Endothelial cell of umbilical vein (primary cell): ENCODE measurements at regions not wholly inside any gene's neighbourhood (a gene's known extent, or its start where the extent isn't known, plus 50 kb on each side); places are given as distances from the start of the nearest gene placed in this dataset.

Source experiments
- BruUV-seq: library from RNA; stranded (reverse); fragments of 400-500 nt; replicated peaks from 2 replicates; lab custom pipeline; 2021; lab: Mats Ljungman, UMichigan
- CTCF ChIA-PET: fragments of 300-600, 350-600 bp; sonication (Branson Sonifier 250); formaldehyde crosslinking; loops from one replicate; lab custom pipeline; 2021; ENCODE audit warnings: antibody characterized with exemption, inconsistent platforms; lab: Charles Lee
- POLR2A ChIA-PET: fragments of 300-600, 350-600 bp; sonication (Branson Sonifier 250); formaldehyde crosslinking; loops from one replicate; lab custom pipeline; 2021; ENCODE audit warnings: antibody characterized with exemption, inconsistent platforms; lab: Charles Lee
- DNase-seq: peaks from one replicate; pipeline ENCODE4 v3.0.0-alpha.2; 2011; ENCODE audit warnings: low read depth, low spot score
- FAIRE-seq: peaks from 2 replicates; lab custom pipeline; 2011; peaks lifted over from hg19 to GRCh38; lab: Jason Lieb, UNC
- H2AFZ ChIP-seq: 2 replicates; pipeline ENCODE4 v1.6.0; 2012; ENCODE audit warnings: low read depth, low read length, control low read depth, inconsistent platforms
- H3K27ac ChIP-seq: 2 replicates; pipeline ENCODE4 v1.5.1; 2011; ENCODE audit warnings: low read depth, mild to moderate bottlenecking, control low read depth, low read length, moderate library complexity; ENCODE audit not compliant: insufficient read depth
- H3K27me3 ChIP-seq, 2 experiments: 2 replicates each; pipeline versions ENCODE4 v1.6.0 to v1.6.1; 2011; ENCODE audit warnings: low read length in 2 of 2, mixed read lengths in 1 of 2; ENCODE audit not compliant: control insufficient read depth in 2 of 2, insufficient read depth in 2 of 2
- H3K36me3 ChIP-seq, 2 experiments: 2 replicates in 1 of 2; 3 replicates in 1 of 2; pipeline ENCODE4 v1.5.1; 2011; ENCODE audit warnings: low read length in 2 of 2, mild to moderate bottlenecking in 1 of 2, moderate library complexity in 1 of 2; ENCODE audit not compliant: control insufficient read depth in 2 of 2, insufficient read depth in 2 of 2; ENCODE audit errors: extremely low read depth in 1 of 2
- H3K4me1 ChIP-seq: 3 replicates; pipeline ENCODE4 v1.5.1; 2011; ENCODE audit warnings: mild to moderate bottlenecking, low read length; ENCODE audit not compliant: control insufficient read depth, insufficient read depth; ENCODE audit errors: extremely low read depth
- H3K4me2 ChIP-seq: 2 replicates; pipeline ENCODE4 v1.6.1; 2011; ENCODE audit warnings: low read length, control low read depth, mixed read lengths; ENCODE audit not compliant: insufficient read depth
- H3K4me3 ChIP-seq, 3 experiments: fragments of 200-600 bp in 1 of 3; sonication (generic), shearing (Covaris generic) in 1 of 3; replicated peaks in 1 of 3; 2 replicates each; pipeline ENCODE4 v1.5.1; 2011 to 2016; ENCODE audit warnings: control low read depth in 3 of 3, low read length in 3 of 3, mild to moderate bottlenecking in 2 of 3, inconsistent platforms in 1 of 3, low read depth in 1 of 3, moderate library complexity in 1 of 3; ENCODE audit not compliant: insufficient read depth in 1 of 3
- H3K79me2 ChIP-seq: 2 replicates; pipeline ENCODE4 v1.6.0; 2012; ENCODE audit warnings: low read length, inconsistent platforms; ENCODE audit not compliant: control insufficient read depth, insufficient read depth
- H3K9ac ChIP-seq: replicated peaks from 2 replicates; pipeline ENCODE3; 2011; ENCODE audit warnings: low read length, control low read depth; ENCODE audit not compliant: insufficient read depth; ENCODE audit errors: extremely low read depth
- H3K9me1 ChIP-seq: replicated peaks from 3 replicates; pipeline ENCODE4 v1.6.0; 2011; ENCODE audit warnings: mild to moderate bottlenecking, low read length; ENCODE audit not compliant: control insufficient read depth, insufficient read depth; ENCODE audit errors: extremely low read depth
- H3K9me3 ChIP-seq: replicated peaks from 2 replicates; pipeline ENCODE4 v1.5.1; 2012; ENCODE audit warnings: low read length, inconsistent platforms; ENCODE audit not compliant: control insufficient read depth, insufficient read depth
- H4K20me1 ChIP-seq: replicated peaks from 2 replicates; pipeline ENCODE3; 2011; ENCODE audit warnings: mild to moderate bottlenecking, low read length; ENCODE audit not compliant: control insufficient read depth, insufficient read depth; ENCODE audit errors: extremely low read depth
- CTCF ChIP-seq, 2 donors: IDR thresholded peaks; 1 replicate in 1 of 2; 2 replicates in 1 of 2; pipeline ENCODE4 v1.5.1; 2011; ENCODE audit warnings: low read length in 2 of 2, mild to moderate bottlenecking in 2 of 2, moderate library complexity in 2 of 2, control low read depth in 1 of 2, inconsistent platforms in 1 of 2, low read depth in 1 of 2; ENCODE audit not compliant: insufficient read depth in 1 of 2; ENCODE audit errors: extremely low read depth in 1 of 2
- EZH2 ChIP-seq: IDR thresholded peaks from 2 replicates; pipeline ENCODE4 v1.6.1; 2012; ENCODE audit warnings: borderline replicate concordance, low read depth, mild to moderate bottlenecking, moderate library complexity, low read length, inconsistent platforms; ENCODE audit not compliant: severe bottlenecking
- FOS ChIP-seq: IDR thresholded peaks from 2 replicates; pipeline ENCODE4 v1.6.1; 2011; ENCODE audit warnings: mild to moderate bottlenecking, low read length, moderate library complexity, borderline replicate concordance; ENCODE audit not compliant: insufficient read depth
- GATA2 ChIP-seq: IDR thresholded peaks from 2 replicates; pipeline ENCODE4 v1.7.0; 2011; ENCODE audit warnings: low read depth, mild to moderate bottlenecking, moderate library complexity, mixed read lengths, low read length; ENCODE audit not compliant: insufficient read length, insufficient read depth
- JUN ChIP-seq: IDR thresholded peaks from 2 replicates; pipeline ENCODE4 v1.6.1; 2011; ENCODE audit warnings: borderline replicate concordance, low read depth; ENCODE audit not compliant: insufficient read length, insufficient read depth
- MAX ChIP-seq: IDR thresholded peaks from 2 replicates; pipeline ENCODE4 v1.6.1; 2011; ENCODE audit not compliant: insufficient read depth, insufficient read length
- MYC ChIP-seq: IDR thresholded peaks from one replicate; pipeline ENCODE4 v1.6.1; 2011; ENCODE audit warnings: mild to moderate bottlenecking, low read depth, low read length
- POLR2A ChIP-seq: IDR thresholded peaks from 2 replicates; pipeline ENCODE4 v1.6.1; 2012; ENCODE audit warnings: low read depth, mild to moderate bottlenecking, control low read depth, low read length
- POLR2AphosphoS5 ChIP-seq: IDR thresholded peaks from 2 replicates; pipeline ENCODE4 v1.6.1; 2012; ENCODE audit warnings: low read depth, mild to moderate bottlenecking, control low read depth, low read length, moderate library complexity; ENCODE audit not compliant: insufficient read depth
- dilution Hi-C: fragments of 300-500 bp; cut with MboI; formaldehyde crosslinking; loops from one replicate; pipeline ENCODE4 v1.15.0; 2019; ENCODE audit warnings: low sequenced_read_pairs; ENCODE audit not compliant: extremely low pct_ligation_motif_present
- intact Hi-C: fragments of 100-400 bp; cut with micrococcal nuclease; formaldehyde crosslinking; loops from one replicate; pipeline ENCODE4 v1.10.0; 2022

GRCh38 chr13:58949646-58950045, 1214.1 kb downstream of the DIAPH3 start:
- no TSS peak for BruUV-seq
- Histone ChIP-seq H3K27me3 (no peaks in the 10 kb centered on the region), H3K4me1 (no peaks in the 10 kb centered on the region), H3K9me1 (no peaks in the 10 kb centered on the region), H4K20me1 (no peaks in the 10 kb centered on the region), H3K9me3 (no peaks in the 10 kb centered on the region), H3K9ac (no peak overlapping the region), H3K36me3 (no peaks in the 10 kb centered on the region), H3K79me2 (no peaks in the 10 kb centered on the region), H2AFZ (no peak overlapping the region), H3K4me2 (no peak overlapping the region), H3K27ac (no peak overlapping the region), H3K4me3 (no peak overlapping the region)
- intact Hi-C loops: no loop called here
- FAIRE-seq (no peak), DNase-seq (no peak)
- dilution Hi-C loops: no loop called here
- TF ChIP-seq CTCF (IDR thresholded peaks at IDR 0.05; ENCODE audit: extremely low read depth in 1 of 2, insufficient read depth in 1 of 2, low read depth in 1 of 2, low read length in 2 of 2) (no peak), EZH2 (no peak), JUN (no peak), MAX (no peak)
- ChIA-PET POLR2A (no interaction called here), CTCF (no interaction called here)

- no peak for FAIRE-seq
- CTCF ChIA-PET: no interaction called here
- TF ChIP-seq MYC (no peak), EZH2 (no peak), JUN (no peak), CTCF (IDR thresholded peaks at IDR 0.05; ENCODE audit: extremely low read depth in 1 of 2, insufficient read depth in 1 of 2, low read depth in 1 of 2, low read length in 2 of 2) (no peak), POLR2A (no peak), GATA2 (no peak), POLR2AphosphoS5 (no peak), FOS (no peak), MAX (no peak)
- Histone ChIP-seq H3K9ac (no peak overlapping the region), H3K9me3 (no peaks in the 10 kb centered on the region), H3K9me1 (no peaks in the 10 kb centered on the region), H3K4me1 (no peaks in the 10 kb centered on the region), H3K79me2 (no peaks in the 10 kb centered on the region), H3K4me3 (no peak overlapping the region), H3K36me3 (no peaks in the 10 kb centered on the region), H3K27ac (no peak overlapping the region), H3K4me2 (no peak overlapping the region), H2AFZ (no peak overlapping the region), H4K20me1 (no peaks in the 10 kb centered on the region), H3K27me3 (no peaks in the 10 kb centered on the region)
- dilution Hi-C loops (no loop called here), intact Hi-C loops (no loop called here)
- DNase-seq: no peak
- POLR2A ChIA-PET: no interaction called here
- no TSS peak for BruUV-seq
Measured at GRCh38 chr13:58950911-58951310, 1212.8 kb downstream of the DIAPH3 start.
